ENCODE measurements at regions not wholly inside any gene's neighbourhood (a gene's known extent, or its start where the extent isn't known, plus 50 kb on each side); places are given as distances from the start of the nearest gene placed in this dataset.

DNA sequence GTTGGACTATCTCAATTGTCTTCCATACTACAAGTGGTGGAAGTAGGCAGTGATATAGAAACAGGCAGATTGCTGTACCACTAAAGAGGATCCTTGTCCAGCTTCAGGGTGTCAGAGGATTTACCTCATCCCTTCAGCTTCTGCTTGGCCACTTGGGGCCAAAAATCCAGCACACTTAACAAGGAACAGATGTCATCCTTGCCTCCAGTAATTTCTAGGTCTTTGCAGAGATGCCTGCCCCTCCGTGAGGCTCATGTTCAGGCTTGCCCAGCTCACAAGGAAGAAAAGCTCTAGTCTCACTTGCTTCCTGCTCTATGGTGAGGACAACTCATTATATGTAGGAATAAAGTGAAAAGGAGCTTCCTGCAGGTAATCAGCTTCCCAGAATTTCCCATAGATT is 510.3 kb downstream of the EPHA3 start:
- Mint-ChIP-seq H3K36me3 (ENCODE audit: low read depth) (no peaks in the 10 kb centered on the region), H3K4me1 (peaks cover 30% of the 10 kb centered on the region), H3K27me3 (ENCODE audit: insufficient read depth) (peaks cover 3% of the 10 kb centered on the region), H3K9me3 (no peaks in the 10 kb centered on the region), H3K4me3 (no peak overlapping the region), H3K27ac (no peak overlapping the region)
- H3K27me3 ChIP-seq (ENCODE audit: control insufficient read depth, insufficient read depth, low read length, poor library complexity, severe bottlenecking) = no peaks in the 10 kb centered on the region
- peaks cover 10% of the 10 kb centered on the region for H3K4me1 ChIP-seq (ENCODE audit: control insufficient read depth, insufficient read depth, low read length)
- DNase-seq = no peak
- H3K9me3 ChIP-seq (ENCODE audit: control insufficient read depth, low read length) = no peaks in the 10 kb centered on the region
- TF ChIP-seq, protein P1, sequence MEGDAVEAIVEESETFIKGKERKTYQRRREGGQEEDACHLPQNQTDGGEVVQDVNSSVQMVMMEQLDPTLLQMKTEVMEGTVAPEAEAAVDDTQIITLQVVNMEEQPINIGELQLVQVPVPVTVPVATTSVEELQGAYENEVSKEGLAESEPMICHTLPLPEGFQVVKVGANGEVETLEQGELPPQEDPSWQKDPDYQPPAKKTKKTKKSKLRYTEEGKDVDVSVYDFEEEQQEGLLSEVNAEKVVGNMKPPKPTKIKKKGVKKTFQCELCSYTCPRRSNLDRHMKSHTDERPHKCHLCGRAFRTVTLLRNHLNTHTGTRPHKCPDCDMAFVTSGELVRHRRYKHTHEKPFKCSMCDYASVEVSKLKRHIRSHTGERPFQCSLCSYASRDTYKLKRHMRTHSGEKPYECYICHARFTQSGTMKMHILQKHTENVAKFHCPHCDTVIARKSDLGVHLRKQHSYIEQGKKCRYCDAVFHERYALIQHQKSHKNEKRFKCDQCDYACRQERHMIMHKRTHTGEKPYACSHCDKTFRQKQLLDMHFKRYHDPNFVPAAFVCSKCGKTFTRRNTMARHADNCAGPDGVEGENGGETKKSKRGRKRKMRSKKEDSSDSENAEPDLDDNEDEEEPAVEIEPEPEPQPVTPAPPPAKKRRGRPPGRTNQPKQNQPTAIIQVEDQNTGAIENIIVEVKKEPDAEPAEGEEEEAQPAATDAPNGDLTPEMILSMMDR (conservative IDR thresholded peaks at IDR 0.05) = no peak
- 85% methylated on average over 1 of the region's 1 CpG; no CpG with 5 or more reads in 1 of the 2 experiments for WGBS, 2 experiments (ENCODE audit: insufficient coverage in 1 of 2, insufficient read length in 1 of 2)
- no peak overlapping the region for H3K4me3 ChIP-seq (ENCODE audit: low read length)
- H3K36me3 ChIP-seq (ENCODE audit: control insufficient read depth, insufficient read depth, low read length) = no peaks in the 10 kb centered on the region
- H3K27ac ChIP-seq (ENCODE audit: low read depth, low read length) = no peak overlapping the region
- no peak overlapping the region for H3K9ac ChIP-seq (ENCODE audit: extremely low read depth, low read length, poor library complexity, severe bottlenecking)

DNA sequence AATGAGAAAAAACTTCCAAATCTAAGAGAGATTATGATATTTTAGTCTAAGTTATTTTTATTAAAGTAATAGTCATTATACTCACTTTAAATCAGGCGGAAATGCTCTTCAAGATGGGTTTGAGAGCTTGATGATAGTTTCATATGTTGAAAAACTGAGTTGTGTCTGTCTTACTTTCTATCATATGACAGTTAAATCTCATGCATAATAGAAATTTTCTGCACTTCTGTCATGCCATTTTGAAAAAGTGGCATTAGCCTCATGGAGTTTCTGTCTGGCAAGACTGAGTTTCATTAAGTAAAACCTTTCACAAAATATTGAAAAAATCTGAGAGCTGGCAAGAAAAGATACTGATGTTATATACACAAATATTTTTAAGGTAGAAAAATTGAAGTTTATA is 511.8 kb downstream of the EPHA3 start:
- no peaks in the 10 kb centered on the region for H3K36me3 ChIP-seq (ENCODE audit: control insufficient read depth, insufficient read depth, low read length)
- DNase-seq = no peak
- no peaks in the 10 kb centered on the region for H3K27me3 Mint-ChIP-seq (ENCODE audit: insufficient read depth)
- peaks cover 20% of the 10 kb centered on the region for H3K4me1 Mint-ChIP-seq
- no peak overlapping the region for H3K4me3 Mint-ChIP-seq
- H3K9me3 ChIP-seq (ENCODE audit: control insufficient read depth, low read length) = no peaks in the 10 kb centered on the region
- no peaks in the 10 kb centered on the region for H3K36me3 Mint-ChIP-seq (ENCODE audit: low read depth)
- H3K27ac Mint-ChIP-seq = no peak overlapping the region
- WGBS, 2 experiments (ENCODE audit: insufficient coverage in 1 of 2, insufficient read length in 1 of 2) = no CpG with 5 or more reads among the region's 1 CpG
- H3K27ac ChIP-seq (ENCODE audit: low read depth, low read length) = no peak overlapping the region
- H3K4me1 ChIP-seq (ENCODE audit: control insufficient read depth, insufficient read depth, low read length) = peaks cover 8% of the 10 kb centered on the region
- H3K9me3 Mint-ChIP-seq = no peaks in the 10 kb centered on the region
- TF ChIP-seq, protein P1 (conservative IDR thresholded peaks at IDR 0.05) = no peak
- H3K4me3 ChIP-seq (ENCODE audit: low read length) = no peak overlapping the region
- H3K27me3 ChIP-seq (ENCODE audit: control insufficient read depth, insufficient read depth, low read length, poor library complexity, severe bottlenecking) = no peaks in the 10 kb centered on the region
- no peak overlapping the region for H3K9ac ChIP-seq (ENCODE audit: extremely low read depth, low read length, poor library complexity, severe bottlenecking)

DNA sequence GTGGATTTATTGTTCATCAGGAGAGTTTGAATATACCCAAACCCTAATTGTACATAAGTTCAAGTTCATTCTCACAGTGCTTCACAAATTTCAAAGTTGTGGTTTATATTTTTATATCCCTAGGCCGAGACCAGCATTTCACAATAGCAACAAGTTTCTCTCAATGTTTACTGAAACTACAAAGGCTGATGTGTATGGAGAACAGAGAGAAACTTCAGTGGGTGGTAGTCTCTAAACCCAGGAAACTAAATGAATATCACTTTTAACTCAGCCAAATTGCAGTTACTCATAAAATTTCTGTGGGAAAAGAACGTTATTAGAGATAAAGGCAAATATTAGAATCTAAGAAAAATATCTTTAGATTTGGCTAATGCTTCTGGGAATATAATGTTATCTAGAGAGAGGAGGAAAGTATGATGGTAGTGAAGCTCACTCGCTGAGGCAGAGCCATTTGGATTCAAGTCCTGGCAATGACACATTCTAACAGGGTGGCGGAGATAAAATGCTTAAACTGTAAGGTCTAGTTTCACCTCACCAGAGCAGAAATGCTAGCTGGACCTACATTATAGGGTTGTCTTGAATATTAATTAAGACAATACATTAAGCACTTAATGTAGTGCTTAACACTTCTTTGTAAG is 514.8 kb downstream of the EPHA3 start:
- no peaks in the 10 kb centered on the region for H3K9me3 Mint-ChIP-seq
- 92 to 100% methylated on average over 1 to 4 of the region's 4 CpGs for WGBS, 2 experiments (ENCODE audit: insufficient coverage in 1 of 2, insufficient read length in 1 of 2)
- no peak overlapping the region for H3K9ac ChIP-seq (ENCODE audit: extremely low read depth, low read length, poor library complexity, severe bottlenecking)
- peaks cover 5% of the 10 kb centered on the region for H3K4me1 ChIP-seq (ENCODE audit: control insufficient read depth, insufficient read depth, low read length)
- no peaks in the 10 kb centered on the region for H3K27me3 Mint-ChIP-seq (ENCODE audit: insufficient read depth)
- H3K9me3 ChIP-seq (ENCODE audit: control insufficient read depth, low read length) = peaks cover 4% of the 10 kb centered on the region
- TF ChIP-seq, protein P1 (conservative IDR thresholded peaks at IDR 0.05) = no peak
- no peak overlapping the region for H3K4me3 Mint-ChIP-seq
- no peak for DNase-seq
- H3K36me3 ChIP-seq (ENCODE audit: control insufficient read depth, insufficient read depth, low read length) = no peaks in the 10 kb centered on the region
- H3K27ac Mint-ChIP-seq = no peak overlapping the region
- H3K36me3 Mint-ChIP-seq (ENCODE audit: low read depth) = no peaks in the 10 kb centered on the region
- H3K27ac ChIP-seq (ENCODE audit: low read depth, low read length) = no peak overlapping the region
- H3K4me1 Mint-ChIP-seq = peaks cover 15% of the 10 kb centered on the region
- no peak overlapping the region for H3K4me3 ChIP-seq (ENCODE audit: low read length)
- H3K27me3 ChIP-seq (ENCODE audit: control insufficient read depth, insufficient read depth, low read length, poor library complexity, severe bottlenecking) = no peaks in the 10 kb centered on the region
